Brain microvascular endothelial cell (primary cell): ENCODE measurements at regions not wholly inside any gene's neighbourhood (a gene's known extent, or its start where the extent isn't known, plus 50 kb on each side); places are given as distances from the start of the nearest gene placed in this dataset.

Source experiments
- DNase-seq: peaks from one replicate; pipeline ENCODE4 v3.0.0-alpha.2; 2020
- H3K27ac ChIP-seq: fragments of 250-450 bp; sonication (Bioruptor Pico); 2 replicates; pipeline ENCODE4 v1.5.1; 2020; ENCODE audit warnings: mild to moderate bottlenecking, moderate library complexity
- H3K27me3 ChIP-seq: fragments of 250-450 bp; sonication (Bioruptor Pico); replicated peaks from 2 replicates; pipeline ENCODE4 v1.5.1; 2020; ENCODE audit warnings: mild to moderate bottlenecking
- H3K36me3 ChIP-seq: fragments of 250-450 bp; sonication (Bioruptor Pico); replicated peaks from 2 replicates; pipeline ENCODE4 v1.5.1; 2020; ENCODE audit warnings: mild to moderate bottlenecking
- H3K4me3 ChIP-seq: 2 replicates; pipeline ENCODE4 v1.5.1; 2011; ENCODE audit warnings: low read depth, mild to moderate bottlenecking, control low read depth, low read length, moderate library complexity
- CTCF ChIP-seq: IDR thresholded peaks from 2 replicates; pipeline ENCODE4 v1.5.1; 2011; ENCODE audit warnings: low read depth, mild to moderate bottlenecking, moderate library complexity, low read length, control low read depth, inconsistent platforms; ENCODE audit errors: missing control alignments
- in situ Hi-C: cut with HindIII; loops from 2 replicates; pipeline ENCODE4 v1.10.0; 2017; ENCODE audit warnings: low sequenced_read_pairs, low pct_ligation_motif_present

GRCh38 chr16:16780588-16780987, 401.6 kb downstream of the NPIPA7 start:
- no peaks in the 10 kb centered on the region for H3K36me3 ChIP-seq
- no peak overlapping the region for H3K4me3 ChIP-seq
- no peak for TF ChIP-seq CTCF
- no peaks in the 10 kb centered on the region for H3K27me3 ChIP-seq
- in situ Hi-C loops, result no loop called here
- H3K27ac ChIP-seq, result no peak overlapping the region
- no peak for DNase-seq

- Histone ChIP-seq H3K36me3 (no peaks in the 10 kb centered on the region), H3K27me3 (no peaks in the 10 kb centered on the region), H3K4me3 (no peak overlapping the region), H3K27ac (no peak overlapping the region)
- in situ Hi-C loops, result no loop called here
- no peak for TF ChIP-seq CTCF
- no peak for DNase-seq
Observed at GRCh38 chr16:16782153-16782552, 403.2 kb downstream of the NPIPA7 start.

GRCh38 chr16:16788004-16788403, 409.1 kb downstream of the NPIPA7 start:
- H3K36me3 ChIP-seq, result no peaks in the 10 kb centered on the region
- in situ Hi-C loops, result no loop called here
- TF ChIP-seq CTCF, result no peak

GRCh38 chr16:16790597-16790996, 411.7 kb downstream of the NPIPA7 start:
- no peak for DNase-seq
- H3K27ac ChIP-seq, result no peak overlapping the region
- no peaks in the 10 kb centered on the region for H3K36me3 ChIP-seq
- TF ChIP-seq CTCF, result no peak
- H3K27me3 ChIP-seq, result no peaks in the 10 kb centered on the region
- in situ Hi-C loops, result no loop called here
- no peak overlapping the region for H3K4me3 ChIP-seq

More at GRCh38 chr16:16788004-16788403, 409.1 kb downstream of the NPIPA7 start:
- H3K4me3 ChIP-seq, result no peak overlapping the region
- no peak overlapping the region for H3K27ac ChIP-seq
- no peaks in the 10 kb centered on the region for H3K27me3 ChIP-seq
- no peak for DNase-seq

- in situ Hi-C loops, result no loop called here
- Histone ChIP-seq H3K27ac (no peak overlapping the region), H3K4me3 (no peak overlapping the region), H3K36me3 (no peaks in the 10 kb centered on the region), H3K27me3 (no peaks in the 10 kb centered on the region)
- TF ChIP-seq CTCF, result no peak
- no peak for DNase-seq
Observed at GRCh38 chr16:16791051-16791450, 412.1 kb downstream of the NPIPA7 start.

GRCh38 chr16:16797239-16797638, 418.3 kb downstream of the NPIPA7 start:
- Histone ChIP-seq H3K36me3 (no peaks in the 10 kb centered on the region), H3K27ac (no peak overlapping the region), H3K27me3 (no peaks in the 10 kb centered on the region), H3K4me3 (no peak overlapping the region)
- in situ Hi-C loops, result no loop called here
- no peak for TF ChIP-seq CTCF
- DNase-seq, result no peak
